C4-2B (cell line): ENCODE measurements at regions not wholly inside any gene's neighbourhood (a gene's known extent, or its start where the extent isn't known, plus 50 kb on each side); places are given as distances from the start of the nearest gene placed in this dataset.
"Not testable (repeated sequence)": the region's sequence is repeated elsewhere in the genome, so short reads cannot be mapped to it uniquely, and the experiment has no call there.

Source experiments
- H3K27ac ChIP-seq: fragments of 450-650 bp; 2 replicates; pipeline ENCODE4 v1.5.1; 2017
- CTCF ChIP-seq: fragments of 450-650 bp; conservative IDR thresholded peaks from 2 replicates; pipeline ENCODE4 v1.5.1; 2017; ENCODE audit warnings: mild to moderate bottlenecking
- ZFX ChIP-seq: fragments of 450-650 bp; IDR thresholded peaks from 2 replicates; pipeline ENCODE4 v1.6.1; 2017

DNA sequence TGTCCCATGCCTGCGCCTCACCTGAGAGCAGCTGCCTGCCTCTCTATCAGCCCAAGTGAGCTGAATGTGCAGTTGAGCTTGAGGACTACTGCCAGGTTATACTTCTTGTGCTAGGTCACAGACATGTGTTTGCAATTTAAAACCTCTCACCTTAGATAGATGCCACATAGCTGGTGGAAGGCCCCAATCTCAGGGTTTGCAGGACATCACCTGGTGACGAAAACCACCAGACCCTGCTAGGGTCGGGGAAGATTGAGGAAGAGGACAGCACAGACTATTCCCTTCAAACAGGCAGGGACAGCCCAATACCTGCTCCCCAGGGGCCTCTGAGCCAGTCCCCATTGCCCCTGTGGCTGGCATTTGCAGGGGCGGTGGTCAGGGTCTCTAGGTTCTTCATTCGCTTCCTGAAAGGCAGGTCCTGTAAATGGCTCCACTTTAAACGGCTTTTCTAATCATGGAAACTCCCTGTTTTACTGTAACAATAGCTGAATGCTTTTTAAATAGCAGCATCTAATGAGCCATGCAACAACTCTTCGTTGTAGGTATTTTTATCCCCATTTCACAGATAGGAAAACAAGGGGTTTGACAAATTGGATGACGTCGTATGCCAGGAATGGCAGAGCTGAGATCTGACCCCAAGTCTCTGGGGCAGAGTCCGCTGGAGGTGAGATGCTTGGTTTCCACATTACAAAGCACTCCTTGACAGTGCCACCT is 80.1 kb downstream of the EMX2 start:
- no peak overlapping the region for H3K27ac ChIP-seq

GRCh38 chr10:117626228-117626627 is 83.7 kb downstream of the EMX2 start:
- no peak for TF ChIP-seq CTCF
- TF ChIP-seq ZFX: no peak
- H3K27ac ChIP-seq: no peak overlapping the region

More for the DNA sequence above, 80.1 kb downstream of the EMX2 start:
- TF ChIP-seq CTCF (no peak), ZFX (no peak)

GRCh38 chr10:117627561-117627960 is 85.0 kb downstream of the EMX2 start:
- TF ChIP-seq ZFX (no peak), CTCF (no peak)

DNA sequence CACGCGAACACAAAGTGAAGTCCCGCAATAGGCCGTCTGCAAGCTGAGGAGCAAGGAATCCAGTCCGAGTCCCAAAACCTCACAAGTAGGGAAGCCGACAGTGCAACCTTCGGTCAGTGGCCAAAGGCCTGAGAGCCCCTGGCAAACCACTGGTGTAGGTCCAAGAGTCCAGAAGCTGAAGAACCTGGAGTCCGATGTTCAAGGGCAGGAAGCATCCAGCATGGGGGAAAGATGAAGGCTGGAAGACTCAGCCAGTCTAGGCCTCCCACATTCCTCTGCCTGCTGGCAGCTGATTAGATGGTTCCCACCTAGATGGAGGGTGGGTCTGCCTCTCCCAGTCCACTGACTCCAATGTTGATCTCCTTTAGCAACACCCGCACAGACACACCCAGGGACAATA is 87.2 kb downstream of the EMX2 start:
- not testable (repeated sequence) for H3K27ac ChIP-seq

More at GRCh38 chr10:117627561-117627960, 85.0 kb downstream of the EMX2 start:
- no peak overlapping the region for H3K27ac ChIP-seq

DNA sequence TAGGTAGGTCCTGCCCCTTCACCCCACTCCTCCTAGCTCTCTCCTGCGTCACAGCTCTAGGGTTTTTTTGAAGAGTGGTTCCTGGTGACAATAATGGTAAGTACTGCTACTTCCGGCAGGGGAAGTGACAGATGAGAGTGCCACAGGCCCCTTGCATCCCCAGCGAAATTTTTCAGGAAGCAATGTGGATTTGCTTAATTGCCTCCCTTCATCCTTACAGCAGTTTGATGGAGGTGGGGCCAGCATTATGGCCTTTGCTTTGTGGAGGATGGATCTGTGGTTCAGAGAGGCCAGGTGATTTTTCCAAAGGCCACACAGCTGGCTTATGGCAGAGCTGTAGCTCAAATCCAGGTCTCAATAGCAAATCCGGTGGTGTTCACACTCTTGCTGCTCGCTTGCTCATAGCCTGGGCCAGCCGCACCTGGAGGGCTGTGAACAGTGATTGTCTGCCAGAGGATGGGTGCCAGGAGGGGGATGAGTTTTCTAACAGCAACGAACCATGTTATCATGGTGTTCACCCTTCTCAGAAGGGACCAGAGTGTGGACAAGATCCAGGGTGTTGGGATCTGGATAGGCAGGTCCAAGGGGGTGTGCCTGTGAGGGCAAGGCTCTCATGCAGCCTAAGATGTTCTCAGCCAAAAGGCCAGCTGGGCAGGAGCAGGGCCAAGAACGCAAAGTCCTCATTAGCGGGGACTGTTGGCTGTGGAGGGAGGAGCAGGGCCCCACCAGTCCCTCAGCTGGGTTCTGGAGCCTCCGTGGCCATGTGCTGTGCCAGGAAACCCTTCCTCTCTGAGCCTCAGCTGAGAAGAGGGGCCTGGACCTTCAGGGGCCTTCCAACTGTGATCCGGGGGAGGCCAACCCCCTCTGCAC is 89.0 kb downstream of the EMX2 start:
- H3K27ac ChIP-seq: no peak overlapping the region

DNA sequence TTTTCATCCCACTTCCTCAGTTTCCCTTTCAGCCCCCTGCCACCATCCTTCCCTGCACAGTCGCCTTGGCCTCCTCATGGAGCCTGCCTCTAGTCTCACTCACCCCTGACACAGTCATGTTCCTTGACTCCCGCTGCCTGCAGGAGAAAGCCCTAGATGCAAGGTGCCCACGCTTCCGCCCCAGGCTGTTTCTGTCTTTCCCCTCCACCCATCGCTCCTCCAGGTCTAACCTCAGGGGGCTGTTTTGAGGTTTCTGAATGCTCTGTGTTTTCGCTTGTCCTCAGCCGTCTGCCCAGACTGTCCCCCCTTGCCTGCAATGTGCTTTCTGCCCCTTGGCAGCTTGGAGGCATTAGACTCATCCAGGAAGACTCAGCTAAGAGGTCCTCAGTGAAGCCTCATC is 89.9 kb downstream of the EMX2 start:
- no peak overlapping the region for H3K27ac ChIP-seq
- no peak for TF ChIP-seq CTCF
- TF ChIP-seq ZFX: no peak

More for the DNA sequence above, 89.0 kb downstream of the EMX2 start:
- TF ChIP-seq CTCF (no peak), ZFX (no peak)

DNA sequence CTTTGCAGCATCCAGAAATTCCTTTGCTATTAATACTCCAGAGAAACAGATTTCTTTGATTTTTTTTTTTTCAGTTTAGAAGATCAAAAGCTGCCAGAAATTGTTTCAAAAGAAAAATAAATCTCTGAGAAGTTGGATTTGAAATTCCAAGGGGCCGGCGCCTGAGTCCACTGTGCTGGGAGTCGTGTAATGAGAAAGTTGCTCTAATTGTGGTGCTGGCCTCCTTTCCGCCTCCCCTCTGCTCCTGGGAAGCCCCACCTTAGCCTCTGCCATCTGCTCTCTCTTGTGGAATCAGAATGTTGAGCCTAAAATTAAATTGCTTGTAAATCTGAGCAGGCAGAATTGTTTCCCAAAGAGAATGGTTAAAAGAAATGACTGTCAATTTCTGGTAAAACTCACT is 93.3 kb downstream of the EMX2 start:
- TF ChIP-seq CTCF (no peak), ZFX (no peak)
- H3K27ac ChIP-seq: no peak overlapping the region
